ENCODE measurements at regions not wholly inside any gene's neighbourhood (a gene's known extent, or its start where the extent isn't known, plus 50 kb on each side); places are given as distances from the start of the nearest gene placed in this dataset.

- DNase-seq (ENCODE audit: low spot score, unreplicated experiment) = no peak
- Mint-ChIP-seq H3K36me3 (ENCODE audit: insufficient read depth) (peaks cover 8% of the 10 kb centered on the region), H3K4me3 (ENCODE audit: low read depth) (no peak overlapping the region), H3K27me3 (peaks cover 3% of the 10 kb centered on the region), H3K9me3 (ENCODE audit: low read depth) (peaks cover 16% of the 10 kb centered on the region), H3K27ac (no peak overlapping the region), H3K4me1 (ENCODE audit: low read depth) (no peaks in the 10 kb centered on the region)
- TF ChIP-seq, protein P1, sequence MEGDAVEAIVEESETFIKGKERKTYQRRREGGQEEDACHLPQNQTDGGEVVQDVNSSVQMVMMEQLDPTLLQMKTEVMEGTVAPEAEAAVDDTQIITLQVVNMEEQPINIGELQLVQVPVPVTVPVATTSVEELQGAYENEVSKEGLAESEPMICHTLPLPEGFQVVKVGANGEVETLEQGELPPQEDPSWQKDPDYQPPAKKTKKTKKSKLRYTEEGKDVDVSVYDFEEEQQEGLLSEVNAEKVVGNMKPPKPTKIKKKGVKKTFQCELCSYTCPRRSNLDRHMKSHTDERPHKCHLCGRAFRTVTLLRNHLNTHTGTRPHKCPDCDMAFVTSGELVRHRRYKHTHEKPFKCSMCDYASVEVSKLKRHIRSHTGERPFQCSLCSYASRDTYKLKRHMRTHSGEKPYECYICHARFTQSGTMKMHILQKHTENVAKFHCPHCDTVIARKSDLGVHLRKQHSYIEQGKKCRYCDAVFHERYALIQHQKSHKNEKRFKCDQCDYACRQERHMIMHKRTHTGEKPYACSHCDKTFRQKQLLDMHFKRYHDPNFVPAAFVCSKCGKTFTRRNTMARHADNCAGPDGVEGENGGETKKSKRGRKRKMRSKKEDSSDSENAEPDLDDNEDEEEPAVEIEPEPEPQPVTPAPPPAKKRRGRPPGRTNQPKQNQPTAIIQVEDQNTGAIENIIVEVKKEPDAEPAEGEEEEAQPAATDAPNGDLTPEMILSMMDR (IDR thresholded peaks at IDR 0.05; ENCODE audit: unreplicated experiment) = no peak
These were observed 50.2 kb upstream of the VTCN1 start for GRCh38 chr1:117260761-117261423.
